WTC11 (cell line): ENCODE measurements at regions not wholly inside any gene's neighbourhood (a gene's known extent, or its start where the extent isn't known, plus 50 kb on each side); places are given as distances from the start of the nearest gene placed in this dataset.

ENCODE experiments used
- AR ChIP-seq: fragments of 250-450 bp; sonication (Bioruptor Pico); IDR thresholded peaks from 2 replicates; pipeline ENCODE4 v1.9.0; 2021; ENCODE audit warnings: mild to moderate bottlenecking
- ETV6 ChIP-seq: sonication (generic); formaldehyde crosslinking; IDR thresholded peaks from 2 replicates; pipeline ENCODE4 v1.8.1; 2022; ENCODE audit warnings: mild to moderate bottlenecking, missing genetic modification reagents
- JUN ChIP-seq: sonication (generic); formaldehyde crosslinking; IDR thresholded peaks from 2 replicates; pipeline ENCODE4 v1.8.0; 2023; ENCODE audit warnings: mild to moderate bottlenecking, missing genetic modification reagents
- RELA ChIP-seq: sonication (generic); formaldehyde crosslinking; IDR thresholded peaks from 2 replicates; pipeline ENCODE4 v1.8.1; 2022; ENCODE audit warnings: missing genetic modification reagents, mild to moderate bottlenecking, borderline replicate concordance
- USF1 ChIP-seq: sonication (generic); formaldehyde crosslinking; IDR thresholded peaks from 2 replicates; pipeline ENCODE4 v1.8.0; 2022; ENCODE audit warnings: mild to moderate bottlenecking, missing genetic modification reagents
- ZNF121 ChIP-seq: sonication (generic); formaldehyde crosslinking; IDR thresholded peaks from 2 replicates; pipeline ENCODE4 v1.8.0; 2023; ENCODE audit warnings: missing genetic modification reagents
- ZNF423 ChIP-seq: fragments of 250-450 bp; sonication (Bioruptor Pico); IDR thresholded peaks from 2 replicates; pipeline ENCODE4 v2.1.2; 2022; ENCODE audit warnings: mild to moderate bottlenecking, moderate library complexity
- TF ChIP-seq, protein P1 (sequence below): sonication (generic); formaldehyde crosslinking; IDR thresholded peaks from 2 replicates; pipeline ENCODE4 v1.8.1; 2023; ENCODE audit warnings: mild to moderate bottlenecking, missing genetic modification reagents, moderate library complexity
- TF ChIP-seq, protein P2 (sequence below): fragments of 200-600 bp; IDR thresholded peaks from 2 replicates; pipeline ENCODE4 v1.8.0; 2022; ENCODE audit warnings: antibody characterized with exemption
- TF ChIP-seq, protein P3 (sequence below): sonication (generic); formaldehyde crosslinking; IDR thresholded peaks from 2 replicates; pipeline ENCODE4 v1.8.1; 2023; ENCODE audit warnings: mild to moderate bottlenecking, missing genetic modification reagents
- TF ChIP-seq, protein P4 (sequence below): sonication (generic); formaldehyde crosslinking; IDR thresholded peaks from 2 replicates; pipeline ENCODE4 v1.8.1; 2023; ENCODE audit warnings: mild to moderate bottlenecking, moderate library complexity, missing genetic modification reagents

- TF ChIP-seq, protein P1, sequence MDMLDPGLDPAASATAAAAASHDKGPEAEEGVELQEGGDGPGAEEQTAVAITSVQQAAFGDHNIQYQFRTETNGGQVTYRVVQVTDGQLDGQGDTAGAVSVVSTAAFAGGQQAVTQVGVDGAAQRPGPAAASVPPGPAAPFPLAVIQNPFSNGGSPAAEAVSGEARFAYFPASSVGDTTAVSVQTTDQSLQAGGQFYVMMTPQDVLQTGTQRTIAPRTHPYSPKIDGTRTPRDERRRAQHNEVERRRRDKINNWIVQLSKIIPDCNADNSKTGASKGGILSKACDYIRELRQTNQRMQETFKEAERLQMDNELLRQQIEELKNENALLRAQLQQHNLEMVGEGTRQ (CRISPR knock-in tag) = no peak
- TF ChIP-seq, protein P2, sequence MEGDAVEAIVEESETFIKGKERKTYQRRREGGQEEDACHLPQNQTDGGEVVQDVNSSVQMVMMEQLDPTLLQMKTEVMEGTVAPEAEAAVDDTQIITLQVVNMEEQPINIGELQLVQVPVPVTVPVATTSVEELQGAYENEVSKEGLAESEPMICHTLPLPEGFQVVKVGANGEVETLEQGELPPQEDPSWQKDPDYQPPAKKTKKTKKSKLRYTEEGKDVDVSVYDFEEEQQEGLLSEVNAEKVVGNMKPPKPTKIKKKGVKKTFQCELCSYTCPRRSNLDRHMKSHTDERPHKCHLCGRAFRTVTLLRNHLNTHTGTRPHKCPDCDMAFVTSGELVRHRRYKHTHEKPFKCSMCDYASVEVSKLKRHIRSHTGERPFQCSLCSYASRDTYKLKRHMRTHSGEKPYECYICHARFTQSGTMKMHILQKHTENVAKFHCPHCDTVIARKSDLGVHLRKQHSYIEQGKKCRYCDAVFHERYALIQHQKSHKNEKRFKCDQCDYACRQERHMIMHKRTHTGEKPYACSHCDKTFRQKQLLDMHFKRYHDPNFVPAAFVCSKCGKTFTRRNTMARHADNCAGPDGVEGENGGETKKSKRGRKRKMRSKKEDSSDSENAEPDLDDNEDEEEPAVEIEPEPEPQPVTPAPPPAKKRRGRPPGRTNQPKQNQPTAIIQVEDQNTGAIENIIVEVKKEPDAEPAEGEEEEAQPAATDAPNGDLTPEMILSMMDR = no peak
- TF ChIP-seq ETV6 (CRISPR knock-in tag) = no peak
- no peak for TF ChIP-seq USF1
- TF ChIP-seq ZNF423 (CRISPR knock-in tag) = no peak
- TF ChIP-seq, protein P3, sequence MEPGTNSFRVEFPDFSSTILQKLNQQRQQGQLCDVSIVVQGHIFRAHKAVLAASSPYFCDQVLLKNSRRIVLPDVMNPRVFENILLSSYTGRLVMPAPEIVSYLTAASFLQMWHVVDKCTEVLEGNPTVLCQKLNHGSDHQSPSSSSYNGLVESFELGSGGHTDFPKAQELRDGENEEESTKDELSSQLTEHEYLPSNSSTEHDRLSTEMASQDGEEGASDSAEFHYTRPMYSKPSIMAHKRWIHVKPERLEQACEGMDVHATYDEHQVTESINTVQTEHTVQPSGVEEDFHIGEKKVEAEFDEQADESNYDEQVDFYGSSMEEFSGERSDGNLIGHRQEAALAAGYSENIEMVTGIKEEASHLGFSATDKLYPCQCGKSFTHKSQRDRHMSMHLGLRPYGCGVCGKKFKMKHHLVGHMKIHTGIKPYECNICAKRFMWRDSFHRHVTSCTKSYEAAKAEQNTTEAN (CRISPR knock-in tag) = no peak
- no peak for TF ChIP-seq JUN (CRISPR knock-in tag)
- TF ChIP-seq, protein P4, sequence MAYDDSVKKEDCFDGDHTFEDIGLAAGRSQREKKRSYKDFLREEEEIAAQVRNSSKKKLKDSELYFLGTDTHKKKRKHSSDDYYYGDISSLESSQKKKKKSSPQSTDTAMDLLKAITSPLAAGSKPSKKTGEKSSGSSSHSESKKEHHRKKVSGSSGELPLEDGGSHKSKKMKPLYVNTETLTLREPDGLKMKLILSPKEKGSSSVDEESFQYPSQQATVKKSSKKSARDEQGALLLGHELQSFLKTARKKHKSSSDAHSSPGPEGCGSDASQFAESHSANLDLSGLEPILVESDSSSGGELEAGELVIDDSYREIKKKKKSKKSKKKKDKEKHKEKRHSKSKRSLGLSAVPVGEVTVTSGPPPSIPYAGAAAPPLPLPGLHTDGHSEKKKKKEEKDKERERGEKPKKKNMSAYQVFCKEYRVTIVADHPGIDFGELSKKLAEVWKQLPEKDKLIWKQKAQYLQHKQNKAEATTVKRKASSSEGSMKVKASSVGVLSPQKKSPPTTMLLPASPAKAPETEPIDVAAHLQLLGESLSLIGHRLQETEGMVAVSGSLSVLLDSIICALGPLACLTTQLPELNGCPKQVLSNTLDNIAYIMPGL (CRISPR knock-in tag) = no peak
- no peak for TF ChIP-seq AR (CRISPR knock-in tag)
- TF ChIP-seq RELA = no peak
- no peak for TF ChIP-seq ZNF121 (CRISPR knock-in tag)
Observed at GRCh38 chr14:30272848-30273832, 285.8 kb upstream of the G2E3 start.
